Lower leg skin (tissue), 4 donors: ENCODE measurements at regions not wholly inside any gene's neighbourhood (a gene's known extent, or its start where the extent isn't known, plus 50 kb on each side); places are given as distances from the start of the nearest gene placed in this dataset.

Experiments
- DNase-seq, 2 donors: peaks; one replicate each; pipeline ENCODE4 v3.0.0-alpha.2; 2019; ENCODE audit warnings: low spot score in 2 of 2
- H3K4me3 ChIP-seq: fragments of 200-600 bp; sonication (generic); 2 replicates; pipeline ENCODE4 v1.5.1; 2017; ENCODE audit warnings: mild to moderate bottlenecking, low read depth; ENCODE audit not compliant: poor library complexity, severe bottlenecking
- POLR2A ChIP-seq, 2 donors: fragments of 450-650 bp; IDR thresholded peaks; one replicate each; pipeline ENCODE4 v1.6.1; 2016 to 2017; ENCODE audit warnings: antibody characterized with exemption in 2 of 2, mild to moderate bottlenecking in 1 of 2, moderate library complexity in 1 of 2
- WGBS, 2 donors: methylation state at CpG; one replicate each; pipeline ENCODE4 v1.1.5; 2018; 5-methylcytosine and 5-hydroxymethylcytosine counted together
- intact Hi-C: fragments of 100-400 bp; cut with DNase I; formaldehyde crosslinking; loops from one replicate; pipeline ENCODE4 v1.15.0; 2023; ENCODE audit warnings: low total_unique reads
- TF ChIP-seq, protein P1 (sequence below), 3 donors: fragments of 450-650 bp; IDR thresholded peaks; one replicate each; pipeline ENCODE4 v1.5.1; 2016; ENCODE audit warnings: antibody characterized with exemption in 3 of 3, mild to moderate bottlenecking in 3 of 3, moderate library complexity in 2 of 3

DNA sequence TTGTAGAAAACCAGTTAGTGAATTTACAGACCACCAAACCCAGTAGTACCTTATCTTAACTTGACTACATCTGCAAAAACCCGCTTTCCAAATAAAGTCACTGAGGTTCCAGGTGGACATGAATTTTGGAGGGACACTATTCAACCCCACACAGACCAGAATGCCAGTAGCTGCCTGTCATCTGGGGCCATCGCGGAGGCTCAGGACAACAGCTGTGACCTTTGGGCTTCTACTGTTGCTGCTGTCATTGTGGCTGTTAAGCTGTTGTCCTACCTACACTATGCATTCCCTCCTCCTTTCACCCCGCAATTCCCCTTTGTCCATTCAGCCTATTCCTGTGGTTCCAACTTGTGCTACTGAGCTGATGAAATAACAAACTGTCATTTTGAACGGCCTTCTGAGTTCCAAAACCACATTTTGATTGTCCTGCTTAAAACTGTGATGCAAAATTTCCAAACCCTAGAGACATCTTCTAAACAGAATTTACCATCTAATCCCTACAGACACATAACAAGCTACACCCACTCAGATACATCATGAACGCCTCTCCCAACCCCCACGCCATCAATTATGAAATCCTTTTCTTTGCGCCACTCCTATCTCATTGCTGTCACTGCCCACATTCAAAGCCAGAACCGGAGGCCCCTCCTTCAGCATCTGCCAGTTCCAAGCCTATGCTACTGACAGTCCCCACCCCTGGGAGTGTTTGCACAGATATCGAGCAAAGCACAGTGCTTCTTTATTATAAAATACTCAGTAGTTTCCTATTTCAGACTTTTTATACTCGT lies 125.0 kb downstream of the C6orf118 start:
- intact Hi-C loops: no loop called here
- H3K4me3 ChIP-seq: no peak overlapping the region
- WGBS, 2 donors: 64 to 75% methylated on average over 11 of the region's 11 CpGs
- TF ChIP-seq POLR2A (IDR thresholded peaks at IDR 0.05): no peak
- TF ChIP-seq, protein P1, sequence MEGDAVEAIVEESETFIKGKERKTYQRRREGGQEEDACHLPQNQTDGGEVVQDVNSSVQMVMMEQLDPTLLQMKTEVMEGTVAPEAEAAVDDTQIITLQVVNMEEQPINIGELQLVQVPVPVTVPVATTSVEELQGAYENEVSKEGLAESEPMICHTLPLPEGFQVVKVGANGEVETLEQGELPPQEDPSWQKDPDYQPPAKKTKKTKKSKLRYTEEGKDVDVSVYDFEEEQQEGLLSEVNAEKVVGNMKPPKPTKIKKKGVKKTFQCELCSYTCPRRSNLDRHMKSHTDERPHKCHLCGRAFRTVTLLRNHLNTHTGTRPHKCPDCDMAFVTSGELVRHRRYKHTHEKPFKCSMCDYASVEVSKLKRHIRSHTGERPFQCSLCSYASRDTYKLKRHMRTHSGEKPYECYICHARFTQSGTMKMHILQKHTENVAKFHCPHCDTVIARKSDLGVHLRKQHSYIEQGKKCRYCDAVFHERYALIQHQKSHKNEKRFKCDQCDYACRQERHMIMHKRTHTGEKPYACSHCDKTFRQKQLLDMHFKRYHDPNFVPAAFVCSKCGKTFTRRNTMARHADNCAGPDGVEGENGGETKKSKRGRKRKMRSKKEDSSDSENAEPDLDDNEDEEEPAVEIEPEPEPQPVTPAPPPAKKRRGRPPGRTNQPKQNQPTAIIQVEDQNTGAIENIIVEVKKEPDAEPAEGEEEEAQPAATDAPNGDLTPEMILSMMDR (IDR thresholded peaks at IDR 0.05): no peak
- peak in 1 of 2 donors; percentile 18 for DNase-seq

DNA sequence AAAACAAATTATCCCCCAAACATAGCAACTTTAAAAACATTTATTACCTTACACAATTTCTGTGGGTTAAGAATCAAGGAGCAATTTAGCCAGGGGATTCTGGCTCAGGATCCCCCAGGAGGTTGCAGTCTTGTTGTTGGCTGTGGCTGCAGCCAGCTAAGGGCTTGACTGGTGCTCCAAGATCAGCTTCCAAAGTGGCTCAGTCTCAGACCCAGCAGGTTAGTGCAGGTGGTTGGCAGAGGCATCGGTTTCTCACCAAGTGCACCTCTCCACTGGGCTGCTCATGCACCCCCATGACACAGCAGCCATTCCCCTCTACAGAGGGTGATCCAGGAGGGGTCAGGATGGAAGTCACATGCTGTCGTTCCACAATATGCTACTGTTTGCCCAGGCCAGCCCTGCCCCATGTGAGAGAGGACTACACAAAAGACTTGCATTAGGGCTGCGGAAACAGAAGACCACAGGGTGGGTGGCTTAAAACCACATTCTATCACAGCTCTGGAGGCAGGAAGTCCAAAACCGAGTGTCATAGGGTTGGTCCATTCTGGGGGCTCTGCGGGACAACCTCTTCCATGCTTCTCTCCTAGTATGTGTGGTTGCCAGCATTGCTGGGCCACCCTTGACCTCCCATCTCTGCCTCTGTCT lies 125.8 kb downstream of the C6orf118 start:
- intact Hi-C loops: no loop called here
- no peak for DNase-seq
- 83% methylated on average over 5 of the region's 5 CpGs for WGBS, 2 donors
- no peak overlapping the region for H3K4me3 ChIP-seq
- TF ChIP-seq, protein P1 (IDR thresholded peaks at IDR 0.05): no peak
- TF ChIP-seq POLR2A (IDR thresholded peaks at IDR 0.05): no peak

DNA sequence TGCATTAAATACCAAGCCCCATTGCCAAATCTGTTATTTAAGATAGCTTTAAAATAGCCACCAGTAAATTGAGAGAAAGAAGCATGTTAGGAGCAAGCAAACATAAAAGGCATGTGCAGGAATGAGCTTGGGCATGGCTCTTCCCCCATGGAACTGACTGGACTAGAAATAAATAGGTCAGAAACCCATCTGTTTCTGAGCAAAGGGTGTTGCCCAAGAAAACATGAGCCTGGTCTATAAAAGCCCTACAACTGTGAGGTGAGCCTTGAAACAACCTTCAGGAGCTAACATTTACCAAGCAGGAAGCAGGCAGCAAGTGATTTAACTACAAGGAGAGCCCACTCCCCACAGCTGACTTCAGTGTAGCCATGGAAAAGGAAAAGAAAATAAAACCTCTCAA lies 126.3 kb downstream of the C6orf118 start:
- TF ChIP-seq, protein P1 (IDR thresholded peaks at IDR 0.05): no peak
- no peak for TF ChIP-seq POLR2A (IDR thresholded peaks at IDR 0.05)
- no peak for DNase-seq
- intact Hi-C loops: no loop called here
- no peak overlapping the region for H3K4me3 ChIP-seq

DNA sequence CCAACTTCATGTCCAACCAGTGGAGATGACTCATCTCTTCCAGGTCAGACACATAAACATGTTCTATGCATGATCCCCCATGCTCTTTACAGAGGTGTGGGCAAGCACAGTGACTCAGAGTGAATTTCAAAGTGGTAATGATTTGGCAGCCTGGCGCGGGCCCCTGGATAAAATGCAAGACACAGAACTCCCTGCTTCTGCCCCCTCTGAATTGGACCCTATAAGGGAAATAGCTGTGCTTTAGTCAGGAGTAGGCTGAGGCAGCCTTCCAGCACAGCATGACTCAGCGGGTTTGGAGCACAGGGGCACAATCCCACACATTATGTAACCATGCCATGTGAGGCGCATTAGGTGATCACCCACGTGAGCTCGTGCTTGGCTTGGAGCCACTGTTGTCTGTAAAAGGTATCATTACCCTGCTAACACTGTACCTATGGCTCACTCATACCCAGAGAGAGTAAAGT lies 127.4 kb downstream of the C6orf118 start:
- TF ChIP-seq, protein P1 (IDR thresholded peaks at IDR 0.05): no peak
- no peak for TF ChIP-seq POLR2A (IDR thresholded peaks at IDR 0.05)
- intact Hi-C loops: no loop called here
- H3K4me3 ChIP-seq: no peak overlapping the region
- no peak for DNase-seq
- WGBS, 2 donors: 69 to 82% methylated on average over 6 of the region's 6 CpGs

DNA sequence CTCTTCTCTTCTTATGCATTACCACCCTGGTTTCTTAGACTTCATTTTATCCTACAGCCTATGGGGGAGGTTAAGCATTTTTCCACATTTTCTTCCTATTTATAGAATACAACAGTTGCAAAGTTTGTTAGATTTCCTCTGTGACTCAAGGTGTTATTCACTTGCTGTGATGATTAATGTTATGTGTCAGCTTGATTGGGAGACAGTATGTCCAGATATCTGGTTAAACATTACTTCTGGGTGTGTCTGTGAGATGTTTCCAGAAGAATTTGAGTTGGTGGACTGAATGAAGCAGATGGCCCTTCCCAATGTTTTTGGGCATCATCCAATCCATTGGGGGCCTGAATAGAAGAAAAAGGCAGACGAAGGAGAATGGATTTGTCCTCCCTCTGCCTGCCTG lies 131.3 kb downstream of the C6orf118 start:
- 67 to 72% methylated on average over 1 of the region's 1 CpG for WGBS, 2 donors
- no peak overlapping the region for H3K4me3 ChIP-seq
- no peak for DNase-seq
- TF ChIP-seq, protein P1 (IDR thresholded peaks at IDR 0.05): no peak
- TF ChIP-seq POLR2A (IDR thresholded peaks at IDR 0.05): no peak
- intact Hi-C loops: no loop called here
